GM18498 (cell line): ENCODE measurements at regions not wholly inside any gene's neighbourhood (a gene's known extent, or its start where the extent isn't known, plus 50 kb on each side); places are given as distances from the start of the nearest gene placed in this dataset.
"Not testable (repeated sequence)": the region's sequence is repeated elsewhere in the genome, so short reads cannot be mapped to it uniquely, and the experiment has no call there.

Source experiments
- ATAC-seq: cut with Tn5 transposase; IDR thresholded peaks from one replicate; pipeline ENCODE4 v1.9.1; 2021; ENCODE audit warnings: mild to moderate bottlenecking, moderate library complexity; ENCODE audit not compliant: unreplicated experiment

DNA sequence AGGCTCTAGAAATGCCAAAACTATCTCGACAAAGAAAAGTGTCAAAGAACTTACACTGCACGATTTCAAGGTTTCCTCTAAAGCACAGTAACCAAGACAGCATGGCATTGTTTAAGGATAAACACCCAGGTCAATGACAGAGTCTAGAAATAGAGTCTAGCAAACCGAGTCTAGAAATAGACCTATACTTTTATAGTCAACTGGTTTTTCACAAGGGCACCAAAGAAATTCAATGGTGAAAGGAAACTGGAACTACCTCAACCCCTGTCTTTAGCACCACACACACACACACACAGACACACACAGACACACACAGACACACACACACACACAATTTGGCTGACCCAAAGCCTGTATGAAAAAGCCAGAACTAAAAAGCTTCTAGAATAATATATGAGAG is 67.1 kb upstream of the PGBD5 start:
- no peak for ATAC-seq

DNA sequence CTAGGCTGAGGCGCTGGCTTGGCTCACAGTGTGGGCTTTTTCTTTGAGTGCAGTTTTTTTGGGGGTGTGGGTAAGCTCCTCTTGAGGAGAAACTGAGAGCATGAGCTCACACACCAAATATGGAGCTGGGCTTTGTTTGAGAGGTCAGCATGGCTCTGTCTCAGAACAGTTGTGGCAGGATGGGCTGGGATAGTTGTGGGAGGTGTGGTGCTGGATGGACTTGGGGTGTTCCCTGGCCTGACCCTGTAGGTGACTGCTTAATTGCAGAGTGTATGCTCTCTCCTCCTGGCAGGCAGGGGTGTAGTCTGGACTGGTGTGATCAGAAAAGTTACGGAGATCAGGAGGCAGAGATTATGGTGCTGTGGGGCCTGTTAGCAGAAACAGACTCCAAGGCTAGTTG is 64.3 kb upstream of the PGBD5 start:
- ATAC-seq: no peak

DNA sequence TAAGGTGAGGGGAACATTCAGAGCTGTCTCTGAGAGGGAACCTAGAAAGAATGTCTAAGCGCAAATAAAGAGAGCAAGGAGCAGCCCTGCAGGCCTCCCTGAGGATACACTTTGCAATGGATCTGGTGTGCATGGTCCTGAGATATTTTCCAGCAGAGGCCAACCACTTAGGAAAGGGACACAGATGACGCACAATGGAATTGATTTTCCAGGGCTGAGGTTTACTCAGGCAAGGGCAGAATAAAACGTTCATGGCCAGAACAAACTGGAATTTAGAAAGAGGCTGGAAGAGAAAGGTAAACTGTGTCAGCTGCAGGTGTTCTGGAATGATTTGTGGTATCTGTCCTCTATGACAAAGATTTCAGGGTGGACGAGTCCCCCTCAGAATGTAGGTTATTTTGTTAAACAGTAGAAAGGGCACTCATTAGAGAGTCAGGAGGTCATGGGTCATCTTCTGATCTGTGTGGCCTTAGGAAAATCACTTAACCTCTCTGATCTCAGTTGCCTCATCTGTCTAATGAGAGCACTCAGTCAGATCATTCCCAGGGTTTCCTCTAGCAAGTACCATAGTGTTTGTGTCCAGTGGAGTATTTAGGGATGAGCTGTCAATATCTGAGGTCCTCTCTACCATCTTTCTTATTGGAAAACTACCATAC is 61.8 kb upstream of the PGBD5 start:
- no peak for ATAC-seq

DNA sequence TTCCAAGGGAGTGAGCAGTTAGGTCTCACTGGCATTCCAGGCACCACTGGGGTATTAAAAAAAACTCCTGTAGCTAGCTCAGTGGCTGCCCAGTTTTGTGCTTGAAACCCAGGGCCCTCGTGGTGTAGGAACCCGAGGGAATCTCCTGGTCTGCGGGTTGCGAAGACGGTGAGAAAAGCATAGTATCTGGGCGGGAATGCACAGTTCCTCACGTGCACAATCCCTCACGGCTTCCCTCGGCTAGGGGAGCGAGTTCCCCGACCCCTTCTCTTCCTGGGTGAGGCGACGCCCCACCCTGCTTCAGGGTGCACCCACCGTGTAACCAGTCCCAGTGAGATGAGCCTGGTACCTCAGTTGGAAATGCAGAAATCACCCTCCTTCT is 50.5 kb upstream of the PGBD5 start:
- no peak for ATAC-seq

DNA sequence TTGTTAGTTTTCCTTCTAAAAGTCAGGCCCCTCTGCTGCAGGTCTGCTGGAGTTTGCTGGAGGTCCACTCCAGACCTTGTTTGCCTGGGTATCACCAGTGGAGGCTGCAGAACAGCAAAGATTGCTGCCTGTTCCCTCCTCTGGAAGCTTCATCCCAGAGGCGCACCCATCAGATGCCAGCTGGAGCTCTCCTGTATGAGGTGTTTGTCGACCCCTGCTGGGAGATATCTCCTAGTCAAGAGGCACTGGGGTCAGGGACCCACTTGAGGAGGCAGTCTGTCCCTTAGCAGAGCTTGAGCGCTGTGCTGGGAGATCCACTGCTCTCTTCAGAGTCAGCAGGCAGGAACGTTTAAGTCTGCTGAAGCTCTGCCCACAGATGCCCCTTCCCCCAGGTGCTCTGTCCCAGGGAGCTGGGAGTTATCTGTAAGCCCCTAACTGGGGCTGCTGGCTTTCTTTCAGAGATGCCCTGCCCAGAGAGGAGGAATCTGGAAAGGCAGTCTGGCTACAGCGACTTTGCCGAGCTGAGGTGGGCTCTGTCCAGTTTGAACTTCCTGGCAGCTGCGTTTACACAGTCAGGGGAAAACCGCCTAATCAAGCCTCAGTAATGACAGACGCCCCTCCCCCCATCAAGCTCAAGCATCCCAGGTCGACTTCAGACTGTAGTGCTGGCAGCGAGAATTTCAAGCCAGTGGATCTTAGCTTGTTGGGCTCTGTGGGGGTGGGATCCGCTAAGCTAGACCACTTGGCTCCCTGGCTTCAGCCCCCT is 49.9 kb upstream of the PGBD5 start:
- not testable (repeated sequence) for ATAC-seq
